ENCODE measurements at regions not wholly inside any gene's neighbourhood (a gene's known extent, or its start where the extent isn't known, plus 50 kb on each side); places are given as distances from the start of the nearest gene placed in this dataset.

GRCh38 chr9:99366183-99366582, 144.1 kb downstream of the SEC61B start:
- TF ChIP-seq CTCF (IDR thresholded peaks at IDR 0.05; ENCODE audit: insufficient read depth, low read length) (no peak), SPI1 (IDR thresholded peaks at IDR 0.05; ENCODE audit: borderline replicate concordance, low read depth) (no peak)
- TF ChIP-seq, protein P1, sequence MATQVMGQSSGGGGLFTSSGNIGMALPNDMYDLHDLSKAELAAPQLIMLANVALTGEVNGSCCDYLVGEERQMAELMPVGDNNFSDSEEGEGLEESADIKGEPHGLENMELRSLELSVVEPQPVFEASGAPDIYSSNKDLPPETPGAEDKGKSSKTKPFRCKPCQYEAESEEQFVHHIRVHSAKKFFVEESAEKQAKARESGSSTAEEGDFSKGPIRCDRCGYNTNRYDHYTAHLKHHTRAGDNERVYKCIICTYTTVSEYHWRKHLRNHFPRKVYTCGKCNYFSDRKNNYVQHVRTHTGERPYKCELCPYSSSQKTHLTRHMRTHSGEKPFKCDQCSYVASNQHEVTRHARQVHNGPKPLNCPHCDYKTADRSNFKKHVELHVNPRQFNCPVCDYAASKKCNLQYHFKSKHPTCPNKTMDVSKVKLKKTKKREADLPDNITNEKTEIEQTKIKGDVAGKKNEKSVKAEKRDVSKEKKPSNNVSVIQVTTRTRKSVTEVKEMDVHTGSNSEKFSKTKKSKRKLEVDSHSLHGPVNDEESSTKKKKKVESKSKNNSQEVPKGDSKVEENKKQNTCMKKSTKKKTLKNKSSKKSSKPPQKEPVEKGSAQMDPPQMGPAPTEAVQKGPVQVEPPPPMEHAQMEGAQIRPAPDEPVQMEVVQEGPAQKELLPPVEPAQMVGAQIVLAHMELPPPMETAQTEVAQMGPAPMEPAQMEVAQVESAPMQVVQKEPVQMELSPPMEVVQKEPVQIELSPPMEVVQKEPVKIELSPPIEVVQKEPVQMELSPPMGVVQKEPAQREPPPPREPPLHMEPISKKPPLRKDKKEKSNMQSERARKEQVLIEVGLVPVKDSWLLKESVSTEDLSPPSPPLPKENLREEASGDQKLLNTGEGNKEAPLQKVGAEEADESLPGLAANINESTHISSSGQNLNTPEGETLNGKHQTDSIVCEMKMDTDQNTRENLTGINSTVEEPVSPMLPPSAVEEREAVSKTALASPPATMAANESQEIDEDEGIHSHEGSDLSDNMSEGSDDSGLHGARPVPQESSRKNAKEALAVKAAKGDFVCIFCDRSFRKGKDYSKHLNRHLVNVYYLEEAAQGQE (IDR thresholded peaks at IDR 0.05; ENCODE audit: insufficient replicate concordance, low read depth) = no peak

Data from HL-60 (cell line).